HG03354 (cell line): ENCODE measurements at regions not wholly inside any gene's neighbourhood (a gene's known extent, or its start where the extent isn't known, plus 50 kb on each side); places are given as distances from the start of the nearest gene placed in this dataset.
A peak's percentile ranks its signal among the peaks of the same experiment; 100 is the strongest.

Experiments used
- ATAC-seq: cut with Tn5 transposase; IDR thresholded peaks from one replicate; pipeline ENCODE4 v1.9.1; 2021; ENCODE audit warnings: mild to moderate bottlenecking; ENCODE audit not compliant: unreplicated experiment, poor library complexity, severe bottlenecking

- no peak for ATAC-seq
These were observed 467.8 kb downstream of the ARL4A start for GRCh38 chr7:13155188-13155587.

- no peak for ATAC-seq
These were observed 471.6 kb downstream of the ARL4A start for GRCh38 chr7:13159003-13159402.

- ATAC-seq, result peak; percentile 56
These were observed 472.2 kb downstream of the ARL4A start for GRCh38 chr7:13159467-13160184.

- ATAC-seq, result no peak
These were observed 473.7 kb downstream of the ARL4A start for GRCh38 chr7:13161125-13161524.

- no peak for ATAC-seq
These were observed 478.4 kb downstream of the ARL4A start for GRCh38 chr7:13165854-13166253.

- ATAC-seq, result no peak
These were observed 479.4 kb downstream of the ARL4A start for GRCh38 chr7:13166801-13167200.

GRCh38 chr7:13169356-13169755 lies 481.9 kb downstream of the ARL4A start:
- ATAC-seq, result no peak

GRCh38 chr7:13174991-13175390 lies 487.6 kb downstream of the ARL4A start:
- no peak for ATAC-seq

GRCh38 chr7:13179011-13179582 lies 491.7 kb downstream of the ARL4A start:
- ATAC-seq, result no peak

GRCh38 chr7:13179775-13180523 lies 492.5 kb downstream of the ARL4A start:
- ATAC-seq, result no peak

- ATAC-seq, result no peak
These were observed 493.8 kb downstream of the ARL4A start for GRCh38 chr7:13181216-13181615.

GRCh38 chr7:13185139-13185538 lies 497.7 kb downstream of the ARL4A start:
- no peak for ATAC-seq

GRCh38 chr7:13188236-13188805 lies 500.9 kb downstream of the ARL4A start:
- ATAC-seq, result no peak

- ATAC-seq, result no peak
These were observed 501.5 kb downstream of the ARL4A start for GRCh38 chr7:13188922-13189321.

GRCh38 chr7:13189668-13190067 lies 502.2 kb downstream of the ARL4A start:
- no peak for ATAC-seq

GRCh38 chr7:13197501-13197900 lies 510.1 kb downstream of the ARL4A start:
- no peak for ATAC-seq

GRCh38 chr7:13198036-13198435 lies 510.6 kb downstream of the ARL4A start:
- ATAC-seq, result no peak

GRCh38 chr7:13198727-13199126 lies 511.3 kb downstream of the ARL4A start:
- no peak for ATAC-seq

- ATAC-seq, result no peak
These were observed 514.2 kb downstream of the ARL4A start for GRCh38 chr7:13201628-13202027.

- no peak for ATAC-seq
These were observed 530.3 kb downstream of the ARL4A start for GRCh38 chr7:13217768-13218167.

GRCh38 chr7:13225068-13225467 lies 537.6 kb downstream of the ARL4A start:
- no peak for ATAC-seq
